ENCODE measurements at regions not wholly inside any gene's neighbourhood (a gene's known extent, or its start where the extent isn't known, plus 50 kb on each side); places are given as distances from the start of the nearest gene placed in this dataset.

DNA sequence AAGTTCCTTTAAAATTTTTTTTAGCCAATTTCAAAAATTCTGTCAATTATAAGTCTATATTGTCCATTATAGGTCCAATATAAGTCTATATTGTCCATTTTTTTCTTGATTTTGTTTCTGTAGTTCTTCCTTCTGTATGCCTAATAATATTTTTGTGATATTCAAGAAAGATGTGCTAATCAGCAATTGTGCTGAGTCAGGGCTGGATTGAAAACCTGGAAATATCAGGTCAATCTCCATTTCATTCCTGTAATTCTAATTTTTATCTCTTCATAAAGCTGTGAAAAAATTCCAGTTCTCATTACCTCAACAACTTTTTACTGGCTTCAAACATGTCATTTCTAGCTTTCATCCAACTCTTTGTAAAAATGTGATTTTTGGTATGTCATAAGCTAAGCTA, 353.7 kb downstream of the SLITRK6 start:
- no peak for DNase-seq

- no peak for DNase-seq
These were observed 357.2 kb downstream of the SLITRK6 start for GRCh38 chr13:85441975-85442374.

DNA sequence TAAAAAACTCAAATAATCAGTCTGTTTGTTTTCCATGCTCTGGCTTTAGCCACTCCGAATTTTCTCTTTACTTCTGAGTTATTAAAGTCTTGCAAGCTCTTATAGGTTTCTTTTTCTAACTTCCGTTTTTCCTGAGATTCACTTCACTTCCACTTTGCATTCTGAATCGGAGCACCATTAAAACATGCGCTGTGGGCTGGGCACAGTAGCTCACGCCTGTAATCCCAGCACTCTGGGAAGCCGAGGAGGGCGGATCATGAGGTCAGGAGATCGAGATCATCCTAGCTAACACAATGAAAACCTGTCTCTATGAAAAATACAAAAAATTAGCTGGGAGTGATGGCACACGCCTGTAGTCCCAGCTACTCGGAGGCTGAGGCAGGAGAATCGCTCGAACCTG, 357.9 kb downstream of the SLITRK6 start:
- no peak for DNase-seq

DNA sequence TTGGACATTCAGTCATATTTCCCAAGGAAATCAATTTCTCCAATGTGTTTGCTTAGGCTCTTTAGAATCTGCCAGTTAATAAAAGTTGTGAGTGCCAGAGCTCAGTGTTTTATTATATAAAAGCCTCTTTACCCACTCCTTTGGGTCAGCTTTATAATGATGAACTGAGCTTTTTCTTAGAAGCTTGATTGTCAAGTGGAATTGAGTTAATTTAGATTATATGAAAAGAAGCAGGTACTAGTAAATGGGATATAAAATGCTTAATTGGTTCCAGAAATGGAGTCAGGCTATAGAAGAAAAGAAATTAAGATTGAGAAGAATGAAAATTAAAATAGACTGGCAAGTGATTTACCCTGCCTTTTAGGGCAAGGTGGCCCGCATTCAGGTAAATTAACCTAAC, 363.2 kb downstream of the SLITRK6 start:
- no peak for DNase-seq

- DNase-seq: no peak
These were observed 364.3 kb downstream of the SLITRK6 start for GRCh38 chr13:85434927-85435326.

DNA sequence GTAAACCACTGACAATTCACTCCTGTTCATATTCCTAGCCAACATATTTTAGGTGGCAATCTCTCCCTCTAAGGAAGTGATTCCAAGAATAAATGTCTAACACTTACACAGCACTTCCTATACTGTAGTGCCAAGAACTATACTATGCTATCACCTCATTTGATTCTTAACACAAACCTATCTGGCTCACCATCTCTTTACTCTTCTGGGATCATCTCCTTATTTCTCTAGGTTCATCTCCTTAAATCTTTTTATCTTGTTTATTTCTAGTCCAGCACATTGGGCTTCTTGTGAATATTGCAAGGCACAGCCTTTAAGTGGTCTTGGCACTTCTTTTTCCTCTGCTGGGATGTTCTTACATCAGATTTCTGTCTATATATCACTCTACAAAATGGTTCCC, 366.3 kb downstream of the SLITRK6 start:
- no peak for DNase-seq

DNA sequence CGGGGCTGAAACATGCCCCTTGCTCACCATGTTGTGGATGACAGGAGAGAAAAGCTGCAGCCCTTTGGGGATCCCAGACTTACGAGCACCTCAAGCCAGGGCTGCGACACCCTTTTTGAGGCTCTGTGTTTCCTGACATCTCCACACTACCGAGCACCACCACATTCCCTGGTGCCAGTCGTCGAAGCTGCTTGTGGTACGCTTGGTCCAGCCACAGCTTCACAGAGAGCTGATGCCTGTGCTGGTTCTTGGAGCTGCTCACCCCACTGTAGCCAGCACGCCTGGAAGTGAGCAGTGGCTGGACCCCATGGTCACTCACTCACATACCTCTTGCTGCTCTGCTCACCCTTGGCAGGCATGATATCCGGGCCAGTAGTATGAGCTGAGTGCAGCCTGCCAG, 367.5 kb downstream of the SLITRK6 start:
- DNase-seq: no peak

GRCh38 chr13:85430216-85430794, 368.9 kb downstream of the SLITRK6 start:
- DNase-seq: no peak

DNA sequence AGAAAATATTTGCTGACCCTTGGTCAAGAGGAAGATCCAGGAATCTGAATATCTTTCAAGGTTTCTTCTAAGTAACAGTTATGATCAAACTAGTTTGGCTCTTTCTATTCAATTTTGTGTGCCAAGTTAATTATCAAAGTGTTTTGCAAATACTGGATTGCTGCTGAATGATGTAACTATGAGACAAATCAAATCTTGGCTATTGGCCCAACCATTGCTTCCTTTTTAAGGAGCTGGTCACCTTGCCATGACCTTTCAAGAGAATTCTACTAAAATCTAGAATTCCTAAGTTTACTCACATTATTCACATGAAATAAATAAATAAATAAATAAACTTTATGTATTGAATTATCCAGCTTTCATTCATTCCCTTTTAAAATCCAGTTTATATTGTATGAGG, 371.8 kb downstream of the SLITRK6 start:
- no peak for DNase-seq

DNA sequence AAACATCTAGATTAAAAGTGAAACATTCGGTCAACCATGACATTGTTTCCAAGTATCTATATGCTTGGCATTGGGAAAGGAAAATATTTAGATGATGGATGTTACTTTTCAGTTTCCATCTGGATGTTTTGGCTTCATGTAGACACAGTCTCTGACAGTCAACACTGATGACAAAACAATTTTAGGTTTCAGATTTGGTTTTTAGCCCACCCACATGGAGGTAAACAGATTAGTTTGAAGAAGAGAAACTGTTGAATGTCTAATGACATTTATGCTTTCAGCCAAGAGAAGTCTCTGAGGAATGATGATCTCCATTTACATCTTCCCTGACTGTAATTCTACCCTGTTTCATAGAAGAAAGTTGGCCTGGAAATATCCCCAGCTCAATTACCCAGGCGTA, 379.1 kb downstream of the SLITRK6 start:
- no peak for DNase-seq

GRCh38 chr13:85419611-85420010, 379.6 kb downstream of the SLITRK6 start:
- no peak for DNase-seq

DNA sequence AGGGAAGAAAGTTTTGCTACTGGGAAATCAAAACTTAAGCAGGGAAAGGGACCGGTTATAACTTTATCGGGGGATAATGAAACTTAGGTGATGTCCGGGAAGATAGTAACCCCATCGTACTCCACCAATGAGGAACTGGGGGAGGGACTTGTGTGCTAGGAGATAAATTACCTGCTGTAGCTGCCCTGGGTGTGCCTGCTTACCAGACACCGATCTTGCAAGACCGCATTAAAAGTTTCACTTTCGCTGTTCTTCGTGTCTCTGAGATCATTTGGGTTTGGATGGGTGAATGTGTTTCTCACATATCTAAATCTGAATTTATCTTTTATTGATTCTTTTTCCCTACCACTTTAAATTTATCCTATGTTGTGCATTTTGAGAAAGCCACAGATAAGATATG, 381.4 kb downstream of the SLITRK6 start:
- DNase-seq: no peak

DNA sequence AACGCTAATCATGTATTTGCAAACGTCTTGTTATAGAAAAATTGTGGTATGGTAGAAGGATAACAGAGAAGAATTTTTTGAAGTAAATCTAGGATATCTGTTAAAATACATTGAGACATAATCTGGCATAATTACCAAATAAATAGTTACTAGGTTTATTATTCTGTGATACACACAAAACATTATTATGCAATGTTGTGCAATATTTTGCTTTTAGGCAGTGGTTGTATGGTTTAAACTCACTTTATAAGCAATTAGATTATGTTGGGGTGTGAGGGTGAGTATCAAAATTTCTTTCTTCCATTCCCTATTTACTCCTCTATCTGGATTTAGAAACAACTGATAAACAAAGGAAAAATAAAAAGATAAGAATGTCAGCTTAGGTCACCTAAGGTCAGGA, 385.6 kb downstream of the SLITRK6 start:
- no peak for DNase-seq

GRCh38 chr13:85412448-85412847, 386.8 kb downstream of the SLITRK6 start:
- DNase-seq: no peak

DNA sequence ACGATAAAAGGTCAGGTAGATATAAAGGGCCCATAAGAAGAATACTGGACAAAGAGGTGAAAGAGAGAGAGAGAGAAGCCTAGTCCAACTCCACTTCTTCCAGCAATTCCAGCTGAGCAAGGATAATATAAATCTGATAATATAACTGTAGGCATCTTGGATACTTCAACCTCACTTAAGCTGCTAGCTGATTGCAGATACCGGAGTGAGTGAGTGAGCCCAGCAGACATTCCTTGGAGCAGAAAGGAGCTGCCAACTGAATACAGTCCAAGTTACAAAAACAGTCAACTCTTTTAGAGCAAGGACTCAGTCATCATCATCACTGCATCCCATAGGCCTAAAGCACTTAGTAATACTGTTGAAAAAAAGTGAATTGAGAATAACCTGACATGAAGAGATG, 387.6 kb downstream of the SLITRK6 start:
- no peak for DNase-seq

GRCh38 chr13:85408415-85408814, 390.8 kb downstream of the SLITRK6 start:
- no peak for DNase-seq

- DNase-seq: no peak
These were observed 392.8 kb downstream of the SLITRK6 start for GRCh38 chr13:85406269-85406975.

DNA sequence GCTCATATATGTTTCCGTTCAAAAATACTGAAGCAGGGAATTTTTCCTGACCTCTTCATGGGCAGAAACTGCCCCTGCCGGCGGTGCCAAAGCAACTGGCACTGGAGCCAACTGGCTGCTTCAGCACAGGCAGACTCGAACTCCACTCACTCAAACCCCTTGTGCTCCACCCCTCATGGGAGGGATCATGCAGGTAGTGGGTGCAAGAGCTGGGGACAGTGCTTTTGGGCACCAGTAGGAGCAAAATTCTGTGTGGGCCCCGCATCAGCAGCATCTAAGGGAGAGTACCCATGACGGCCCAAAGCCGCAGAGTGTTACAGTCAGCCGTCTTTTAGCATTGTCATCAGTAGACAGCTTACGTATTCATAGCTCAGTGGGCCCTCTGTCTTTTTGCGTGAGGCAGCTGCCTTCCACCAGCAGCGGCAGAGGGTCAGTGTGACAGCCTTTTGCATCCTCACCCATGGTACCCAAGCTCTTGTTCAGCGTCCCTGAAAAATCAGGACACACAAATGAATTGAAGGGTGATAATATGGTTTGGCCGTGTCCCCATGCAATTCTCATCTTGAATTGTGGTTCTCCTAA, 393.8 kb downstream of the SLITRK6 start:
- no peak for DNase-seq

DNA sequence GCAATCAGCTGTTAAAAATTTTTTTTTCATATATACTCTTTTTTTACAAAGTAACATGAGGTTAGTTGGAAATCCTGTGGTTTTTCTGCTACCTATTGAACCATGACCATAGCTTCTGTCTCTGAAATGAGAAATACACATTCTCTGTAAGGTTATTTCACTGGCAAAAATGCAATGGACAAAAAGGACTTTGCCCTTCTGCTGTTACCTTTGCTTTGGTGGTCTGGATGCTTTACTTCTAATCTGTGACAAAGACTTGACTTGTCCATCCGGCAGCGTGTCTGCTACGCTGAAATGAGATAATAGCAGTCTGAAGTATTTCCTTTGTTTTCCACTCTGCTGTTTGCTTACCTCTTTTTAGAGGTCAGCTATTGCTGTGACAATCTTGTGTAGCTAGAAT, 412.8 kb downstream of the SLITRK6 start:
- no peak for DNase-seq

DNA sequence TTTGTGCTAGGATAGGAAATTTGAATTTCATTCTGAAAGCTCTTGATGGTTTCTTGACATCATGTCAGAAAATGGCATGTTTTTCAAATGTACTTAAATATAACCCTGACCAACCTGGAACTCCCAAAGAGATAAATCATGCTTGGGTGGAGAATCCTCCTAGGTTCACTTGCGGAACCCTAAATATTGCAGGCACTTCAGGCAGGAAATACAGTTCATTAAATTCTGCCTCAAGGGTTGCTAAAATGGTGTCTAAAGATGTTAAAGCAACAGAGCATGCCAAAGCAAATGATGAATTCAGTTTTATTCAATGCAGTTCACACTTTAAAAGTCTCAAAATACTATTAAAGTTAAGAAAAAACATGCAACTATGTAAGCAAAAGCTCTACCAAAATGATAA, 415.9 kb downstream of the SLITRK6 start:
- DNase-seq: no peak

- DNase-seq: no peak
These were observed 418.1 kb downstream of the SLITRK6 start for GRCh38 chr13:85381082-85381481.

DNA sequence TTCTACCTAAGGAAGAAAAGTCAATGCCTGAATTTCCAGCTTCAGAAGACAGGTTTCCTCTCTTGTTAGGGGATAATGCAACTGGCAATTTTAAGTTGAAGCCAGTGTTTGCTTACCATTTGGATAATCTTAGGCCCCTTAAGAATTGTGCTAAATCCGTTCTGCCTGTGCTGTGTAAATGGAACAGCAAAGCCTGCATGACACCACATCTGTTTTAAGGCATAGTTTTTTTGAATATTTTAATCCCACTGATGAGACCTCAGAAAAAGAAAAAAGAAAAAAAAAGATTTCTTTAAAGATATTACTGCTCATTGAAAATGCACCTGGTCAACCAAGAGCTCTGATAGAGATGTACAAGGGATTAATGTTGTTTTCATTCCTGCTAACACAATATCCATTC, 419.2 kb downstream of the SLITRK6 start:
- DNase-seq: no peak

GRCh38 chr13:85379433-85379832, 419.8 kb downstream of the SLITRK6 start:
- no peak for DNase-seq

GRCh38 chr13:85377783-85378182, 421.4 kb downstream of the SLITRK6 start:
- DNase-seq: no peak

GRCh38 chr13:85373322-85373721, 425.9 kb downstream of the SLITRK6 start:
- no peak for DNase-seq
